B cell (primary cell): ENCODE measurements at regions not wholly inside any gene's neighbourhood (a gene's known extent, or its start where the extent isn't known, plus 50 kb on each side); places are given as distances from the start of the nearest gene placed in this dataset.

ENCODE experiments used
- ATAC-seq: fragments of 200-7000 bp; cut with Tn5 transposase; one replicate; pipeline ENCODE4 v1.10.0; 2021; ENCODE audit warnings: low read depth, mild to moderate bottlenecking, moderate number of reproducible peaks, moderate library complexity
- CTCF ChIA-PET: fragments of 350-600 bp; sonication (Branson Sonifier 250); formaldehyde crosslinking; loops from one replicate; lab custom pipeline; 2021; ENCODE audit warnings: antibody characterized with exemption, inconsistent platforms; lab: Charles Lee
- POLR2A ChIA-PET: fragments of 350-600 bp; sonication (Branson Sonifier 250); formaldehyde crosslinking; loops from one replicate; lab custom pipeline; 2021; ENCODE audit warnings: antibody characterized with exemption; lab: Charles Lee
- DNase-seq: peaks from one replicate; pipeline ENCODE4 v3.0.0; 2013
- H2AFZ ChIP-seq: 2 replicates; pipeline ENCODE4 v1.6.1; 2012; ENCODE audit warnings: mild to moderate bottlenecking, low read depth, low read length; ENCODE audit not compliant: insufficient read depth, poor library complexity, severe bottlenecking
- H3K27ac ChIP-seq, 2 donors: 1 replicate in 1 of 2; 2 replicates in 1 of 2; pipeline ENCODE4 v1.5.1; 2012 to 2013; ENCODE audit warnings: low read length in 2 of 2, mild to moderate bottlenecking in 2 of 2, moderate library complexity in 1 of 2
- H3K27me3 ChIP-seq, 4 experiments: fragments of 200-600 bp in 1 of 4; sonication (generic) in 1 of 4; replicated peaks in 1 of 4; 1 replicate in 2 of 4; 2 replicates in 2 of 4; pipeline versions ENCODE4 v1.6.1 to v1.7.0; 2013 to 2016; ENCODE audit warnings: low read length in 3 of 4, mild to moderate bottlenecking in 2 of 4, mixed read lengths in 1 of 4, moderate library complexity in 1 of 4; ENCODE audit not compliant: insufficient read depth in 4 of 4, control insufficient read depth in 3 of 4; ENCODE audit errors: control extremely low read depth in 1 of 4
- H3K36me3 ChIP-seq, 2 experiments: replicated peaks in 1 of 2; 1 replicate in 1 of 2; 2 replicates in 1 of 2; pipeline versions ENCODE4 v1.6.1 to v1.7.1; 2013; ENCODE audit warnings: low read length in 1 of 2; ENCODE audit not compliant: insufficient read depth in 2 of 2, control insufficient read depth in 1 of 2; ENCODE audit errors: control extremely low read depth in 1 of 2, extremely low read depth in 1 of 2
- H3K4me1 ChIP-seq, 2 donors: fragments of 200-600 bp in 1 of 2; sonication (generic) in 1 of 2; 1 replicate in 1 of 2; 2 replicates in 1 of 2; pipeline versions ENCODE4 v1.5.1 to v1.6.1; 2013 to 2017; ENCODE audit warnings: low read length in 2 of 2; ENCODE audit not compliant: control insufficient read depth in 2 of 2, insufficient read depth in 2 of 2
- H3K4me2 ChIP-seq: replicated peaks from 2 replicates; pipeline ENCODE3; 2012; ENCODE audit warnings: mild to moderate bottlenecking, low read depth, low read length; ENCODE audit not compliant: poor library complexity, severe bottlenecking
- H3K4me3 ChIP-seq, 5 experiments: fragments of 200-600 bp in 1 of 5; sonication (generic) in 1 of 5; 1 replicate in 3 of 5; 2 replicates in 2 of 5; pipeline versions ENCODE4 v1.5.1 to v1.7.0; 2011 to 2016; ENCODE audit warnings: low read length in 4 of 5, mild to moderate bottlenecking in 4 of 5, low read depth in 2 of 5, control low read depth in 1 of 5, moderate library complexity in 1 of 5; ENCODE audit not compliant: insufficient read depth in 1 of 5; ENCODE audit errors: control extremely low read depth in 1 of 5, extremely low read depth in 1 of 5
- H3K79me2 ChIP-seq: fragments of 200-600 bp; sonication (generic); one replicate; pipeline ENCODE4 v1.6.0; 2016; ENCODE audit warnings: low read length; ENCODE audit not compliant: control insufficient read depth, insufficient read depth
- H3K9ac ChIP-seq: fragments of 200-600 bp; sonication (generic); 2 replicates; pipeline ENCODE4 v1.6.1; 2017; ENCODE audit warnings: mild to moderate bottlenecking, low read length, moderate library complexity
- H3K9me3 ChIP-seq, 3 donors: one replicate each; pipeline versions ENCODE4 v1.6.1 to v1.7.1; 2013; ENCODE audit warnings: low read length in 2 of 3; ENCODE audit not compliant: control insufficient read depth in 2 of 3, insufficient read depth in 1 of 3; ENCODE audit errors: control extremely low read depth in 1 of 3
- H4K20me1 ChIP-seq: 2 replicates; pipeline ENCODE4 v1.6.0; 2012; ENCODE audit warnings: mild to moderate bottlenecking, low read length; ENCODE audit not compliant: insufficient read depth, control insufficient read depth, poor library complexity, severe bottlenecking
- H3K27ac Mint-ChIP-seq: one replicate; pipeline ENCODE4 v1.8.0; 2021; ENCODE audit warnings: mixed read lengths
- H3K27me3 Mint-ChIP-seq: one replicate; pipeline ENCODE4 v1.8.0; 2021; ENCODE audit warnings: mixed read lengths
- H3K4me1 Mint-ChIP-seq: one replicate; pipeline ENCODE4 v1.8.0; 2021; ENCODE audit warnings: mixed read lengths
- H3K4me3 Mint-ChIP-seq: one replicate; pipeline ENCODE4 v1.8.0; 2021; ENCODE audit warnings: mixed read lengths
- H3K9me3 Mint-ChIP-seq: one replicate; pipeline ENCODE4 v1.8.0; 2022; ENCODE audit warnings: mixed read lengths; ENCODE audit not compliant: insufficient read depth
- CTCF ChIP-seq: fragments of 200-600 bp; IDR thresholded peaks from one replicate; pipeline ENCODE4 v1.8.0; 2022; ENCODE audit warnings: antibody characterized with exemption, mild to moderate bottlenecking
- EZH2 ChIP-seq: IDR thresholded peaks from 2 replicates; pipeline ENCODE4 v1.6.1; 2012; ENCODE audit warnings: borderline replicate concordance, low read depth, mild to moderate bottlenecking, moderate library complexity, low read length; ENCODE audit not compliant: insufficient read depth, poor library complexity, severe bottlenecking
- WGBS: methylation state at CpG from one replicate; pipeline ENCODE4 v1.1.5; 2013; ENCODE audit warnings: missing lambda C conversion rate; ENCODE audit not compliant: insufficient coverage; 5-methylcytosine and 5-hydroxymethylcytosine counted together
- intact Hi-C: fragments of 100-400 bp; cut with micrococcal nuclease; formaldehyde crosslinking; loops from one replicate; pipeline ENCODE4 v1.10.0; 2022

GRCh38 chr2:176540995-176541394 is 271.8 kb downstream of the MTX2 start:
- no peaks in the 10 kb centered on the region for H3K9me3 Mint-ChIP-seq

GRCh38 chr2:176542476-176542875 is 273.2 kb downstream of the MTX2 start:
- Histone ChIP-seq H3K4me3 (no peak overlapping the region), H3K9me3 (no peaks in the 10 kb centered on the region), H3K27ac (no peak overlapping the region), H3K4me1 (no peaks in the 10 kb centered on the region), H3K79me2 (no peaks in the 10 kb centered on the region), H3K27me3 (peaks cover 0 to 4% (median under 1%) of the 10 kb centered on the region in 4 experiments), H4K20me1 (no peaks in the 10 kb centered on the region), H3K4me2 (no peak overlapping the region), H3K9ac (no peak overlapping the region), H3K36me3 (no peaks in the 10 kb centered on the region), H2AFZ (no peak overlapping the region)
- WGBS, result no CpG with 5 or more reads among the region's 1 CpG
- no peak for TF ChIP-seq EZH2
- TF ChIP-seq CTCF, result no peak
- intact Hi-C loops, result no loop called here
- H3K9me3 Mint-ChIP-seq, result no peaks in the 10 kb centered on the region
- H3K27me3 Mint-ChIP-seq, result peaks cover 16% of the 10 kb centered on the region
- H3K27ac Mint-ChIP-seq, result no peak overlapping the region
- DNase-seq (no peak), ATAC-seq (no peak)
- POLR2A ChIA-PET, result no interaction called here
- CTCF ChIA-PET, result interaction anchor here (0.7 kb wide), 1 partner anchor 12 kb away, joined by 3 read pairs; no protein-coding TSS in a partner anchor
- H3K4me1 Mint-ChIP-seq, result no peaks in the 10 kb centered on the region
- H3K4me3 Mint-ChIP-seq, result no peak overlapping the region

More at GRCh38 chr2:176540995-176541394, 271.8 kb downstream of the MTX2 start:
- ATAC-seq (no peak), DNase-seq (no peak)
- H2AFZ ChIP-seq, result no peak overlapping the region
- no peaks in the 10 kb centered on the region for H4K20me1 ChIP-seq
- intact Hi-C loops, result no loop called here
- no peaks in the 10 kb centered on the region for H3K79me2 ChIP-seq
- H3K9ac ChIP-seq, result no peak overlapping the region
- ChIA-PET CTCF (no interaction called here), POLR2A (no interaction called here)
- Mint-ChIP-seq H3K27me3 (peaks cover 12% of the 10 kb centered on the region), H3K4me1 (no peaks in the 10 kb centered on the region), H3K27ac (no peak overlapping the region), H3K4me3 (no peak overlapping the region)
- H3K36me3 ChIP-seq, result no peaks in the 10 kb centered on the region
- H3K4me3 ChIP-seq, result no peak overlapping the region
- peaks cover 0 to 6% (median 0%) of the 10 kb centered on the region in 4 experiments for H3K27me3 ChIP-seq
- no peaks in the 10 kb centered on the region for H3K4me1 ChIP-seq
- TF ChIP-seq EZH2 (no peak), CTCF (no peak)
- no peak overlapping the region for H3K4me2 ChIP-seq
- no peaks in the 10 kb centered on the region for H3K9me3 ChIP-seq
- WGBS, result no CpG with 5 or more reads among the region's 1 CpG
- H3K27ac ChIP-seq, result no peak overlapping the region
